ENCODE measurements at regions not wholly inside any gene's neighbourhood (a gene's known extent, or its start where the extent isn't known, plus 50 kb on each side); places are given as distances from the start of the nearest gene placed in this dataset.

- DNase-seq (ENCODE audit: low spot score): no peak
These were observed 148.1 kb downstream of the PPARGC1A start for GRCh38 chr4:23741681-23742191.

GRCh38 chr4:23737571-23737970 lies 152.3 kb downstream of the PPARGC1A start:
- DNase-seq (ENCODE audit: low spot score): no peak

DNA sequence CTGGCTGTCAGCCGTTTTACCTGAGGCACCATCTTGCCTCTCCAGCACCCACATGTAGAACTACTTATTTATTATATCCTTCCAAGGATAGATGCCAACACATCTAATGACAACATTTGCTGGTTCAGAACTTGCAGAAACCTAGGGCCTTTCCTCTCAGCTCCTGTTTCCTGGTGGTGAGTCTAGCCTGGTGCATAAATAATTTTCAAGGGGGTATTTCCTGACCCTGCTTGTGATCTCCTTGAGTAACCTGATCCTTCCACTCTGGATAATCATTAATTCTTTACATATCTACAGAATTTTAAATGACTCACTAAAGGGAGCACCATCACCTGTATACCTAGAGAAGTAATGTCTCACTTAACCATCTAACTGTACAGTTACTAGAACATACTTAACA lies 153.4 kb downstream of the PPARGC1A start:
- DNase-seq (ENCODE audit: low spot score): no peak

DNA sequence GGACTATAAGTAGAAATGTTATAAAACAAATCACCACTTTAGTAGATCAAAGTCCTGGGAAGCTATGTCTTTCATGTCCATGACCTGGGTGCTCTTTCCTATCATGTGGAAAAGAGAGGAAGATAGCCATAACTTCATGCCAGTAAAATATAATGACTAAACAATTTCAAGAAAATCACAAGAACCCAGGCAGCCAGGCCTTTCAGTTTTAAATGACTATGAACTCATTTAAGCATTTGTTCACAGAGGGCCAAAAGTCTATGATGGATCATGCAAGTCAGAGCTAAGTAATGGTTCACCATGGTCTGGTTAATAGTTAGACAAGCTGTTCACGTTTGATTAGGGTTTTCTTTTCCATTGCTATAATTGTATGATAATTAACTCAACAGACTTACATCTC lies 155.8 kb downstream of the PPARGC1A start:
- no peak for DNase-seq (ENCODE audit: low spot score)

DNA sequence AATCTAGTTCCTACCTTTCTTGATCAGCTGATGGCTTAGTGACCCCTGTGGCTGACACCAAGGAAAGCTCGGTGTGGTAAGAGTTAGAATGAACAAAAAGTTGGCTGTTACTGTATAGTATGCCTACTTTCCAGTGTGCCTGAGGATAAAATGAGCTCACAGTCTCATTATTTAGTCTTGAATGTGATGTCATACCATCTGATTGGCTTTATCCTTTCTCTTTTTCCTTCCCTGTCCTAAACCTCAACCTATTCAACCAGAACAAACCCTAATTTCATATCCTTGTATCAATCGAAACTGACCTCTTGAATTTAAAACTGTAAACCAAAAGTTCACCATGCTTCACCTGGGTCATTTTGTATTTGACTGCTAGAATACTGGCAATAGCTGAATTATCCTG lies 156.4 kb downstream of the PPARGC1A start:
- DNase-seq (ENCODE audit: low spot score): no peak

DNA sequence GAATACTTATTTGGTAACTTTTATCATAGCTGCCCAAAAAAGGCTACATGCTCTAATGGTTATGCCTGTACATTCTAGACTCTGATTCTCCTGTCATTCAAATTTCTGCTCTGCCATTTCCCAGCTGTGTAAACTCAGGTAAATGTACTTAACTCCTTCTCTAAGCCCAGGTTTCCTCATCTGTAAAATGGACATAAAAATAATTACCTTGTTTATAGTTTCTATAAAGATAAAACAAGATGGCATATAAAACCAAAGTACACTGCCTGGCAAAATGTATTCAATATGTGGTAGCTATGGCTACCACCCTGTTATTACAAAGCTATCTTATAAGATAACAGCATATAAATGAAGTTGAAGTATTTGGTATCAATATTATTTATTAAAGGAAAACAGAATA lies 158.8 kb downstream of the PPARGC1A start:
- no peak for DNase-seq (ENCODE audit: low spot score)

- DNase-seq (ENCODE audit: low spot score): no peak
These were observed 160.9 kb downstream of the PPARGC1A start for GRCh38 chr4:23728971-23729370.

DNA sequence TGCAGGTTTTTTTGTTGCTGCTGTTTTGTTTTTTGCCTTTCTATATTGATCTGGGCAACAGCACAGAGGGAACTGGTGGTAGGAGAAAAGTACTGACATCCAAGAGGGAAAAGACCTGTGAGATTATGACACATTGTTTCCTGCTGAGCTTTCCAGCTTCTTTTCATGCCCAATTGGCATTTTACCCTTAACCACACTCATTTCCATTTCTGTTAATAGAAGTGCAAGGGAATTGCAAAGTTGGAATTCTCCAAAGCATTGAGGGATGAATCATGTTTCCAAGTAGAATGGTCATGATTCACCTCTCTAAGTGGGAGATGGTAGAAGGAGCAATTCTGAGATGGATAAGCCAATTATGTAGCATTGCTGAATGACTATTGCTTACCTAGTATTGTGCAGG lies 161.5 kb downstream of the PPARGC1A start:
- DNase-seq (ENCODE audit: low spot score): no peak

DNA sequence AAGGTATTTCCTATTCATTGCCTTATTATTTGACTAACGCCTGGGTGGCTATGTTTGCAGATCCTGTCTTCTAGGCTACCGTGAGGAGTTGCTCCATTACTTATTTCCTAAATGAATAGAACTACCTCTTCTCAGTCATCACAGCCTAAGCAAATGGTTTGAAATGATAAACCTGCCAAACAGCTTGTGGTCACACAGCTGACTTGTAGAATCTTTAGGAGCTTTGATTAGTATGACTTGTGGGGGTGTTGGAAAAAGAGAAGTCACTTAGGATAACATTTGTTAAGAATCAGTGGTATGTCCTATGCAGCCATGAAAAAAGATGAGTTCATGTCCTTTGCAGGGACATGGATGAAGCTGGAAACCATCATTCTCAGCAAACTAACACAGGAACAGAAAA lies 169.3 kb downstream of the PPARGC1A start:
- no peak for DNase-seq (ENCODE audit: low spot score)

GRCh38 chr4:23718435-23718834 lies 171.4 kb downstream of the PPARGC1A start:
- DNase-seq (ENCODE audit: low spot score): no peak

GRCh38 chr4:23717528-23718248 lies 172.2 kb downstream of the PPARGC1A start:
- no peak for DNase-seq (ENCODE audit: low spot score)

DNA sequence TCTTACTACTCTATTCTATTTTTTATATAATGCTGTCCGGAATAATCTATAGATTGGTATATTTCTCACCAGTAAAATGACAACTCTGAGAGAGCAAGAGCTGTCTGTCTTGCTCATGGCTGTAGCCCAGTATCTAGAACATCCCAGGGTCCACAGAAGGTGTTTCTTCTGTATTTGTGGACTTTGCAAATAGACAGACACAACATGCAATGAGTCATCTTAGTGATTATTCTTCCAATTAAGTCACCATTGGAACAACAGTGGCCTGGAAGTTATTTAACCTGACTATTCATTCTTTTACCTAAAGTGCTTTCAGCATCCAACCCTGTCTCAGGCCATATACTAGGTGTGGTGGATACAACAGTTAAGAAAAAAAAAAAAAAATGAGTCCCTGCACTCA lies 179.5 kb downstream of the PPARGC1A start:
- DNase-seq (ENCODE audit: low spot score): no peak

DNA sequence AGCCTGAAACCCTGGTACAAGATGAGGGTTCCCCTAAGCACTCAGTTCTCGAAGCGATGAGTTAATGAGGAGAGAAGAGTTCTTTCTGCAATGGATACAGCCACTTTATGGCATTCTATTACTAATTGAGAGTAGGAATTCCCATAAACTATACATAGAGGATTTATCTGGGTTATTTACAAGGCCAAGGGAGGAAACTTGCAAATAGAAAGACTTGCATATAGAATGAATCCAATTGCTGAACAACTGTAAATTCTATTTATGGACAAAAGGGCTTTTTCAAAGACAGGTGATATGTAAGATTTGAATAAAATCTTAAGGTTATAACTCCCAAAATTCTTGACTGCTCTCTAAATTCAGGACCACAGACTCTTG lies 182.2 kb downstream of the PPARGC1A start:
- no peak for DNase-seq (ENCODE audit: low spot score)

- no peak for DNase-seq (ENCODE audit: low spot score)
These were observed 182.7 kb downstream of the PPARGC1A start for GRCh38 chr4:23706972-23707651.

GRCh38 chr4:23700197-23700596 lies 189.7 kb downstream of the PPARGC1A start:
- DNase-seq (ENCODE audit: low spot score): no peak

DNA sequence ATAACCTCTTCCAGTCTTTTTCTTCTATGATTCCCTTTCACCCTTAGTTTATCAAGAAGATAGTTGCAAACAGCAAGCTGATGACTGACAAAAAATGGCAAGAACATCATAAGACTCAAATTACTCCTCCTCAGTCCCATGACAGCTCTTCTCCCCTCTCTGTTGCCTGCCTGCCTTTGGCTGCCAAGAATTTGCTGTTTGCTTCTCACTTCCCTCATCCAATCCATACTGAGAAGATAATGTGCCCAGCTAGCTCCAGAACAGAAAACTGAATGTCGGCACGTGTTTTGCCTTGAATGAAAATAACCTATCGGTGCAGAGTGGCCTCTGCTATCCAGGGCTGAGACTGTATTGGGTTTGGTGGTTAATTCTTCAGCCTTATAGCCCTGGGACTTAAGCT lies 192.1 kb downstream of the PPARGC1A start:
- no peak for DNase-seq (ENCODE audit: low spot score)

DNA sequence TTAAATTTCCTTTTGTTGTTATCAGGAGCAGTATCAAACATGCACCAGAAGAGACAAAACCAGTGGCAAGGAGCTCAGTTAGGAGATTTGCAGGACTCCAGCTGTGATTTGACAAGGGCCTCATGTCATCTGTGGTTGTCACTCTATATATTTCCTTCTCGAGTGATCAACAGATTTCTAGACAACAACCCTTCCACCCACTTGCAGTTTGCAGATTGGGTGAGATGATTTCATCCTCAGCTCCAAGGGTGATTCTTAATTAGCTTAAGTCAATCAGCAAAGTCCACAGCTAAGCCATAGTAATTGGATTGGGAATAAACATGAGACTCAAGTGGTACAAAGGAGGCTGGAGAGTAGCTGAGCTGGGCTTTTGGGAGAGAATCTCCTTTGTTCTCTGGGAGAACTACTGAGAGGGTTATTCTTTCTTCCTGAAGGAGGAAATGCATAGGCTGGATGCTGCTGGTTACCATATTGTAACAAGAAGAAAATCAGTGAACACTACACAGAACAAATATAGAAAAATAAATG lies 192.8 kb downstream of the PPARGC1A start:
- DNase-seq (ENCODE audit: low spot score): no peak

GRCh38 chr4:23686169-23686897 lies 203.5 kb downstream of the PPARGC1A start:
- DNase-seq (ENCODE audit: low spot score): no peak

- DNase-seq (ENCODE audit: low spot score): no peak
These were observed 204.4 kb downstream of the PPARGC1A start for GRCh38 chr4:23685471-23685870.

GRCh38 chr4:23680671-23681518 lies 209.0 kb downstream of the PPARGC1A start:
- DNase-seq (ENCODE audit: low spot score): no peak

DNA sequence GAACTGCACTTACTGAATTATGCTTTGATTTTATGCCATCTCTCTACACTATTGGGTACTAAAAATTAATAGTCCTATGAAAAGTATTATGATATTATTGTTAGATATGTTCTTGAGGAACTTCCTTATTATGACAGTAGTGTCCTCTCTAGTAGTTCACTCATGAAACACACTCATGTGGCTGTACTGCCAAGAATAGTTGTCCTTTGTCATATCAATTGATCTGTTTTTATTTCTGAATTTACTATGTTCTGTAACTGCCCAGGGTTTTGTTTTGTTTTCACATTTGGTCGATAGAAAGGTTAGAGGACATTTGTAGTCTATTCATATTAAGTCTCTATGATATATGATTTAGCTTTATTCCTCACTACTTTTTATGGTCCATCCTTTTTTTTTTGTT lies 215.2 kb downstream of the PPARGC1A start:
- no peak for DNase-seq (ENCODE audit: low spot score)

DNA sequence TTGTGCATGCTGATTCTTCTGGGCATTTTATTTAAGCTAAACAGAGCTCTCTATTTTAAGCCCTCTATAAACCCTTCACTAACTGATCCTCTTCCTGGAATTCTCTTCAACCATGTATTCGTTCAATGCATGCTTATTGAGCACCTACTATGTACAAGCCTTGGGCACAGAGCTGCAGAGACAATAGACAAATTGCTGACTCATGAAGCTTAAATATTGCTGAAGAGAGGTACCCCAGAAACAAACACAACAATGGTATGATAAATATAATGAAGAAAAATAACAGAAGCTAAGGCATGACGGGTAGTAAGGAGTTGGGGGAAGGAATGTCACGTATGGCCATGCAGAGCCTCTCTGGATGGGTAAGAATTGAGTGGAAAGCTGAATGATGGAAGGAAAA lies 222.2 kb downstream of the PPARGC1A start:
- no peak for DNase-seq (ENCODE audit: low spot score)
